HepG2 (cell line): ENCODE measurements at regions not wholly inside any gene's neighbourhood (a gene's known extent, or its start where the extent isn't known, plus 50 kb on each side); places are given as distances from the start of the nearest gene placed in this dataset.

Experiments
- ATAC-seq: fragments of 200-7000 bp; cut with Tn5 transposase; 3 replicates; pipeline ENCODE4 v1.9.1; 2020; ENCODE audit warnings: mild to moderate bottlenecking, moderate library complexity
- BruUV-seq: library from RNA; stranded (reverse); fragments of 400-500 nt; replicated peaks from 2 replicates; lab custom pipeline; 2021; lab: Mats Ljungman, UMichigan
- CTCF ChIA-PET: fragments of 300-600 bp; formaldehyde crosslinking; extraction: SDS; loops from one replicate; lab custom pipeline; 2021; ENCODE audit warnings: low total read pairs, inconsistent platforms, low intra/inter-chr PET ratio; lab: Yijun Ruan, JAX
- POLR2A ChIA-PET: fragments of 350-600 bp; sonication (Branson Sonifier 250); formaldehyde crosslinking; loops from one replicate; lab custom pipeline; 2020; ENCODE audit warnings: antibody characterized with exemption, inconsistent platforms; lab: Yijun Ruan, JAX
- DNase-seq: peaks from one replicate; pipeline ENCODE4 v3.0.0-alpha.2; 2015; ENCODE audit warnings: low spot score
- FAIRE-seq: peaks from 3 replicates; lab custom pipeline; 2011; peaks lifted over from hg19 to GRCh38; lab: Jason Lieb, UNC
- H2AFZ ChIP-seq: one replicate; pipeline ENCODE4 v1.6.1; 2011; ENCODE audit warnings: low read length, inconsistent platforms
- H3K27ac ChIP-seq: fragments of 300-600 bp; 3 replicates; pipeline ENCODE4 v1.8.0; 2011; ENCODE audit warnings: mixed run types, mild to moderate bottlenecking, mixed read lengths, low read length, inconsistent platforms; ENCODE audit not compliant: insufficient read depth; ENCODE audit errors: extremely low read length
- H3K27me3 ChIP-seq, 2 experiments: fragments of 200-600 bp in 1 of 2; 2 replicates in 1 of 2; 3 replicates in 1 of 2; pipeline versions ENCODE4 v1.6.0 to v1.8.0; 2011; ENCODE audit warnings: low read length in 2 of 2, mild to moderate bottlenecking in 2 of 2, moderate library complexity in 2 of 2, inconsistent platforms in 1 of 2; ENCODE audit not compliant: insufficient read depth in 2 of 2, control insufficient read depth in 1 of 2
- H3K36me3 ChIP-seq, 2 experiments: fragments of 200-600 bp in 1 of 2; replicated peaks in 1 of 2; 2 replicates in 1 of 2; 3 replicates in 1 of 2; pipeline versions ENCODE4 v1.5.1 to v1.8.0; 2011; ENCODE audit warnings: low read length in 2 of 2, inconsistent platforms in 1 of 2; ENCODE audit not compliant: insufficient read depth in 2 of 2, control insufficient read depth in 1 of 2
- H3K4me1 ChIP-seq: 2 replicates; pipeline ENCODE4 v1.5.1; 2012; ENCODE audit warnings: low read length, inconsistent platforms; ENCODE audit not compliant: insufficient read depth
- H3K4me2 ChIP-seq: 2 replicates; pipeline ENCODE4 v1.6.0; 2011; ENCODE audit warnings: low read depth, low read length, inconsistent platforms
- H3K4me3 ChIP-seq, 3 experiments: fragments of 200-600 bp in 1 of 3; sonication (generic), shearing (Covaris generic) in 1 of 3; replicated peaks in 1 of 3; 2 replicates each; pipeline ENCODE4 v1.5.1; 2011 to 2016; ENCODE audit warnings: low read length in 3 of 3, inconsistent platforms in 2 of 3, low read depth in 2 of 3, mild to moderate bottlenecking in 2 of 3, control low read depth in 1 of 3, mixed read lengths in 1 of 3; ENCODE audit not compliant: insufficient read depth in 1 of 3
- H3K79me2 ChIP-seq: one replicate; pipeline ENCODE4 v1.6.1; 2011; ENCODE audit warnings: low read length, inconsistent platforms; ENCODE audit not compliant: insufficient read depth
- H3K9ac ChIP-seq: 2 replicates; pipeline ENCODE4 v1.6.0; 2011; ENCODE audit warnings: mild to moderate bottlenecking, low read depth, low read length, inconsistent platforms; ENCODE audit not compliant: insufficient read depth
- H3K9me3 ChIP-seq: 2 replicates; pipeline ENCODE4 v1.5.1; 2012; ENCODE audit warnings: mild to moderate bottlenecking, low read length
- H4K20me1 ChIP-seq: 2 replicates; pipeline ENCODE4 v1.6.0; 2011; ENCODE audit warnings: inconsistent platforms, mild to moderate bottlenecking, low read length, moderate library complexity; ENCODE audit not compliant: insufficient read depth
- HMGXB3 ChIP-seq: sonication (generic); formaldehyde crosslinking; IDR thresholded peaks from 2 replicates; pipeline ENCODE4 v1.4.0; 2020; ENCODE audit warnings: missing genetic modification reagents, borderline replicate concordance
- KLF6 ChIP-seq: IDR thresholded peaks from 2 replicates; pipeline ENCODE4 v1.8.0; 2016; ENCODE audit warnings: missing biosample characterization, missing genetic modification reagents
- NR2F1 ChIP-seq, 2 experiments: fragments of 450-650 bp in 1 of 2; formaldehyde crosslinking in 1 of 2; IDR thresholded peaks; 2 replicates each; pipeline versions ENCODE4 v1.5.0 to v1.6.1; 2016 to 2020; ENCODE audit warnings: mild to moderate bottlenecking in 1 of 2, missing compliant biosample characterization in 1 of 2, missing genetic modification reagents in 1 of 2, moderate library complexity in 1 of 2
- NR2F6 ChIP-seq, 2 experiments: IDR thresholded peaks; 2 replicates each; pipeline ENCODE4 v1.6.1; 2016; ENCODE audit warnings: antibody characterized with exemption in 1 of 2, mild to moderate bottlenecking in 1 of 2
- RAD21 ChIP-seq: fragments of 450-650 bp; formaldehyde crosslinking; IDR thresholded peaks from 2 replicates; pipeline ENCODE4 v1.5.0; 2020; ENCODE audit warnings: mild to moderate bottlenecking
- SMC3 ChIP-seq: IDR thresholded peaks from 2 replicates; pipeline ENCODE4 v1.6.1; 2011; ENCODE audit warnings: low read length, improper control_type of control experiment
- SOX6 ChIP-seq, 2 experiments: fragments of 450-650 bp in 1 of 2; sonication (generic) in 1 of 2; formaldehyde crosslinking in 1 of 2; IDR thresholded peaks; 2 replicates each; pipeline versions ENCODE4 v1.4.0 to v1.6.1; 2017 to 2020; ENCODE audit warnings: antibody characterized with exemption in 1 of 2, mild to moderate bottlenecking in 1 of 2, missing genetic modification reagents in 1 of 2
- STAG1 ChIP-seq: sonication (generic); formaldehyde crosslinking; IDR thresholded peaks from 2 replicates; pipeline ENCODE4 v1.4.0; 2020; ENCODE audit warnings: missing genetic modification reagents
- ZFP90 ChIP-seq: sonication (generic); formaldehyde crosslinking; IDR thresholded peaks from 2 replicates; pipeline ENCODE4 v1.8.0; 2022; ENCODE audit warnings: missing genetic modification reagents, mild to moderate bottlenecking, inconsistent platforms, borderline replicate concordance
- ZFP91 ChIP-seq: sonication (generic); formaldehyde crosslinking; IDR thresholded peaks from 2 replicates; pipeline ENCODE4 v1.9.0; 2022; ENCODE audit warnings: missing genetic modification reagents, mild to moderate bottlenecking, borderline replicate concordance
- ZNF557 ChIP-seq: sonication (generic); formaldehyde crosslinking; IDR thresholded peaks from 2 replicates; pipeline ENCODE4 v1.4.0; 2020; ENCODE audit warnings: missing genetic modification reagents
- WGBS: methylation state at CpG from one replicate; pipeline ENCODE4 v1.1.6; 2017; ENCODE audit warnings: low lambda C conversion rate; 5-methylcytosine and 5-hydroxymethylcytosine counted together
- in situ Hi-C: cut with HindIII; loops from 2 replicates; pipeline ENCODE4 v1.10.0; 2017; ENCODE audit warnings: low pct_unique_long_range_greater_than_20kb; ENCODE audit not compliant: extremely low pct_ligation_motif_present
- intact Hi-C: fragments of 100-400 bp; cut with micrococcal nuclease; formaldehyde crosslinking; loops from one replicate; pipeline ENCODE4 v1.10.0; 2022; ENCODE audit not compliant: unreplicated experiment
- TF ChIP-seq, protein P1 (sequence below): sonication (generic); formaldehyde crosslinking; conservative IDR thresholded peaks from 2 replicates; pipeline ENCODE4 v1.4.0; 2020; ENCODE audit warnings: mild to moderate bottlenecking, missing genetic modification reagents, moderate library complexity

- DNase-seq (peak; percentile 66), FAIRE-seq (peak; percentile 54), ATAC-seq (peak; percentile 76)
- Histone ChIP-seq H3K27me3 (peaks cover 6 to 44% of the 10 kb centered on the region in 2 experiments; a peak in 4 of 5 replicates), H3K36me3 (no peaks in the 10 kb centered on the region), H3K9ac (no peak overlapping the region), H3K9me3 (no peaks in the 10 kb centered on the region), H4K20me1 (no peaks in the 10 kb centered on the region), H3K4me1 (peaks cover 36% of the 10 kb centered on the region), H3K4me3 (no peak overlapping the region), H3K4me2 (no peak overlapping the region; the same call in 1 of the 2 replicates), H2AFZ (no peak overlapping the region), H3K79me2 (no peaks in the 10 kb centered on the region), H3K27ac (no peak overlapping the region)
- CTCF ChIA-PET: interaction anchor here (0.9 to 4.3 kb wide), 5 partner anchors 19 to 98 kb away, joined by 3 to 55 read pairs (median 4); no protein-coding TSS in a partner anchor
- intact Hi-C loops: loop anchor here (1.0 kb wide), 1 partner anchor 99 kb away; no protein-coding TSS in a partner anchor
- POLR2A ChIA-PET: interaction anchor here (0.6 to 1.9 kb wide), 5 partner anchors 12 to 1453 kb away, joined by 3 to 6 read pairs (median 4); no protein-coding TSS in a partner anchor
- 0% methylated on average over 2 of the region's 2 CpGs for WGBS
- BruUV-seq: no TSS peak
- in situ Hi-C loops: loop anchor here (5.0 kb wide), 1 partner anchor 98 kb away; the partner anchor contains the start of gene DLX3
- TF ChIP-seq ZNF557 (CRISPR knock-in tag) (no peak), NR2F1 (CRISPR knock-in tag; IDR thresholded peaks at IDR 0.05) (peak; percentile 84 to 85), ZFP90 (0 out of 2 replicates have a peak, but pooled peaks have one; percentile 28), STAG1 (CRISPR knock-in tag) (peak; percentile 74), SMC3 (peak; percentile 86), HMGXB3 (CRISPR knock-in tag) (peak; percentile 97), KLF6 (CRISPR knock-in tag) (no peak), SOX6 (IDR thresholded peaks at IDR 0.05) (no peak), SOX6 (CRISPR knock-in tag; IDR thresholded peaks at IDR 0.05) (0 out of 2 replicates have a peak, but pooled peaks have one; percentile 27), NR2F6 (IDR thresholded peaks at IDR 0.05) (peak; percentile 88), NR2F6 (CRISPR knock-in tag; IDR thresholded peaks at IDR 0.05) (peak; percentile 94), RAD21 (CRISPR knock-in tag) (peak; percentile 74), ZFP91 (CRISPR knock-in tag) (0 out of 2 replicates have a peak, but pooled peaks have one; percentile 8)
- TF ChIP-seq, protein P1, sequence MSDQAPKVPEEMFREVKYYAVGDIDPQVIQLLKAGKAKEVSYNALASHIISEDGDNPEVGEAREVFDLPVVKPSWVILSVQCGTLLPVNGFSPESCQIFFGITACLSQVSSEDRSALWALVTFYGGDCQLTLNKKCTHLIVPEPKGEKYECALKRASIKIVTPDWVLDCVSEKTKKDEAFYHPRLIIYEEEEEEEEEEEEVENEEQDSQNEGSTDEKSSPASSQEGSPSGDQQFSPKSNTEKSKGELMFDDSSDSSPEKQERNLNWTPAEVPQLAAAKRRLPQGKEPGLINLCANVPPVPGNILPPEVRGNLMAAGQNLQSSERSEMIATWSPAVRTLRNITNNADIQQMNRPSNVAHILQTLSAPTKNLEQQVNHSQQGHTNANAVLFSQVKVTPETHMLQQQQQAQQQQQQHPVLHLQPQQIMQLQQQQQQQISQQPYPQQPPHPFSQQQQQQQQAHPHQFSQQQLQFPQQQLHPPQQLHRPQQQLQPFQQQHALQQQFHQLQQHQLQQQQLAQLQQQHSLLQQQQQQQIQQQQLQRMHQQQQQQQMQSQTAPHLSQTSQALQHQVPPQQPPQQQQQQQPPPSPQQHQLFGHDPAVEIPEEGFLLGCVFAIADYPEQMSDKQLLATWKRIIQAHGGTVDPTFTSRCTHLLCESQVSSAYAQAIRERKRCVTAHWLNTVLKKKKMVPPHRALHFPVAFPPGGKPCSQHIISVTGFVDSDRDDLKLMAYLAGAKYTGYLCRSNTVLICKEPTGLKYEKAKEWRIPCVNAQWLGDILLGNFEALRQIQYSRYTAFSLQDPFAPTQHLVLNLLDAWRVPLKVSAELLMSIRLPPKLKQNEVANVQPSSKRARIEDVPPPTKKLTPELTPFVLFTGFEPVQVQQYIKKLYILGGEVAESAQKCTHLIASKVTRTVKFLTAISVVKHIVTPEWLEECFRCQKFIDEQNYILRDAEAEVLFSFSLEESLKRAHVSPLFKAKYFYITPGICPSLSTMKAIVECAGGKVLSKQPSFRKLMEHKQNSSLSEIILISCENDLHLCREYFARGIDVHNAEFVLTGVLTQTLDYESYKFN: 0 out of 2 replicates have a peak, but pooled peaks have one; percentile 8
Measured at GRCh38 chr17:49899191-49899485, 51.3 kb upstream of the TAC4 start.
